Ammon's horn (tissue), 1 donor: ENCODE measurements at regions not wholly inside any gene's neighbourhood (a gene's known extent, or its start where the extent isn't known, plus 50 kb on each side); places are given as distances from the start of the nearest gene placed in this dataset.

ENCODE experiments used
- DNase-seq: peaks from one replicate; pipeline ENCODE4 v3.0.0-alpha.2; 2016; ENCODE audit warnings: low spot score

DNA sequence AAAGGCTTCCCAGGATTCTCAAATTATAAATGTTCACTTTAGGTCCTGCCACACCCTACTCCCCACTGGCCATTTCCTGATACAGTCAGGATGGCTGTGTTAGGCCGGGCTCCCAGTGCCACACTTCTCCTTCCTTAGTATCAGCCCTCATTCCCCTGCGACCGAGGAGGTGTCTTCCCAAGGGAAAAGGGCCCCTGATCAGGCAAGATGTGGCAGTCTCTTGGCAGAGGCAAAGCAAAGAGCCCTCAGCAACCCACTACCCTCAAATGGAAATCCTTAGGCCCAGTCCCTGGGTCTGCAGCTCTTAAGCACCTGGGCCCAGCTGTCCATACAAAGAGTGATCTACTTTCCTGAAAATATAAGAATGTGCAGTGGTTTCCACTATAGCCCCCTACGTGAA is 96.5 kb upstream of the VASH1 start:
- DNase-seq, result no peak

DNA sequence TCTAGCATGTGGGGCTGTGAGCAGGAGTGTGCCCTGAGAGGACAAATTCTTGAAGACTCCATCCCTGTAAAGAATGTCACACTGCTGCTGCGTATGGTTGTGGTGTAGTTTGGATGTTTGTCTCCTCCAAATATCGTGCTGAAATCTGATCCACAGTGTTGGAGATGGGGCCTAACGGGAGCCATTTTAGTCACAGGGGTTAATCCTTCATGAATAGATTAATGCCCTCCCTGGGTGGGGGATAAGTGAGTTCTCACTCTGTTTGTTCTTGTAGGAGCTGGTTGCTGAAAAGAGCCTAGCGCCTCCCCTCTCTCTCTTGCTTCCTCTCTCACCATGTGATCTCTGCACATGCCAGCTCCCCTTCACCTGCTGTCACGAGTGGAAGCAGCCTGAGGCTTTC is 94.5 kb upstream of the VASH1 start:
- no peak for DNase-seq

DNA sequence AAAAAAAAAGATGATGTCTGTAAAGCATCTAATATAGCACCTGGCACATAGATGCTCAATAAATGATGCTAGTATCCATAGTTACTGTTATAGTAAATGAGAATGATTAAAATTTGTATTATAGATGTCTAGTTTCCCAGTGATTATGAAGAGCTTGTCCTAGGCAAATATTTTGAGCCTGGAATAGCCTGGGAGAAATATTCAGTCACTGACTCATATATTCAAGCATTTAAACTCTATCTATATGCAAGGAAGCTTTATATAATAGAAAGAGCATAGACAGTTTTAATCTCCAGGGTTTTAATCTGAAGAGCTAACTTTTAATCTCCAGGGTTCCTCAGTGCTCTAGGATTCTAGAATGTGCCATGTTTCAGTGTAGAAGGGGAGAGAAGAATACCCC is 91.5 kb upstream of the VASH1 start:
- DNase-seq, result no peak

DNA sequence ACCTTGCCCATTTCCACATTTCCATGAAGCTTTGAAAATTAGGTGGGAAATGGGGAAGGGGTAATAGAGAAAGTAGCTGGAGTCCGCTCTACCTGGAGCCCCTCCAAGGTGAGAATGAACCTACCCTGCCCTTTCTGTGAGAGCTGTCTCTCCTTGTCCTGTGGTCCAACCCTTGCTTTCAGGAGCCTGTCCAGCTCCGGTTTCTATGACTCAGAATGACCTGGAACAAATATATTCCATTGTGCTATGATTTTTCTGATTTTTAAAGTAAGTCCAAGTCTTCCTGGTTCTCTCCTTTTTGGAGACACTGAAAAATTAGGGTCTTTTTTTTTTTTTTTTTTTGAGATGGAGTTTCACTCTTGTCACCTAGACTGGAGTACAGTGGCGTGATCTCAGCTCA is 89.1 kb upstream of the VASH1 start:
- DNase-seq, result no peak

DNA sequence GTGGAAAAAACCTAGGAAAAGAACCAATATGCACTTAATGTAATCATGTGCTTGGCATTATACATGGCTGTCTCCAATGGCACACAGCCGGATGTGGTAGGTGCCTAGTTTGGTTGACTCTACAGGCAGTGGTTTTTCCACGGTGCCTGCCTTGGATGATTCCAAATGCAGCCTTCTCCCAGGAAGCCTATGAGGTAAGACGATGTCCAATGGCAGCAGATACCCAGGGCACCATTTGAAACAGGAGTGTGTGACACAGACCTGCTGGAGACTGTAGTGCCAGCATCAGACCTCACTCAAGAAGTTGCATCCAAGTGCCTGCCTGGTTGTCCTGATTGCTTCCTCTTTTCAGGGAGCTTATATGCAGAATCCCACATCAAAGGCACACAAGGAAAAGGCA is 88.0 kb upstream of the VASH1 start:
- DNase-seq, result no peak

DNA sequence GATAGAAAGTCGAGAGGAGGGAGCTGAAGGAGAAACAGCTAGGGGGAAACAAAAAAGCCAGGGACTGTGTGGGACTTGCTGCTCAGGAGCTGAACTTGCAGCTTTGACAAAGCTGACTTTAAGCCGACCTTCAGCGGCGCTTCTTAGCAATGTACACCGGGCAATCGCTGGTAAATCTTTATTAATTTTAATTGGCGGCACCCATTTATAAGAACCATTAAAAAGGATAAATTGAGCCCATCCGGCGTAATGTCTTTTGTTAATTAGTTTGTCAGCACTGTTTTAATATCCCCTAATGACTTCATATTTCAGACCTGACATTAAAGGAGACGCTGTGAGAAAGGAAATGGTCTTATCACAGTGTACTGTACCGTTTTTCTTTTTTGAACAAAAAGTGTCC is 86.2 kb upstream of the VASH1 start:
- no peak for DNase-seq

DNA sequence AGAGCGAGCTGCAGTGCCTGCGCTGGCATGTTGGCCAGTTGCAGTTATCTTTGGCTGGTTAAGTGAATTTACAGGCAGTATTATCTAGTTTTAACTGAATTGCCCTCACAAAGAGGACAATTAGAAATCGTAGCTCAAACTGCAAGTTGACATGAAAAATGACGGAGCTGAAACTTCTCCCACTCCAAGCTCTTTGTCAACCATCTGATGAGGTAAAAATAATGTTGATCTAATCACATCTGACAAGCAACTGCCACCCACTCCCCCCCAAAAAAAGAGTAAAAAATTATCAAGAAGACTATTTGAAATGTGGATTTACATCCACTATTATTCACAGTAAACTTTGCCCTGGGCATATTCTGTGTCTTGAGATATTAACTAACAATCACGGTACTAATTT is 84.7 kb upstream of the VASH1 start:
- DNase-seq, result no peak

DNA sequence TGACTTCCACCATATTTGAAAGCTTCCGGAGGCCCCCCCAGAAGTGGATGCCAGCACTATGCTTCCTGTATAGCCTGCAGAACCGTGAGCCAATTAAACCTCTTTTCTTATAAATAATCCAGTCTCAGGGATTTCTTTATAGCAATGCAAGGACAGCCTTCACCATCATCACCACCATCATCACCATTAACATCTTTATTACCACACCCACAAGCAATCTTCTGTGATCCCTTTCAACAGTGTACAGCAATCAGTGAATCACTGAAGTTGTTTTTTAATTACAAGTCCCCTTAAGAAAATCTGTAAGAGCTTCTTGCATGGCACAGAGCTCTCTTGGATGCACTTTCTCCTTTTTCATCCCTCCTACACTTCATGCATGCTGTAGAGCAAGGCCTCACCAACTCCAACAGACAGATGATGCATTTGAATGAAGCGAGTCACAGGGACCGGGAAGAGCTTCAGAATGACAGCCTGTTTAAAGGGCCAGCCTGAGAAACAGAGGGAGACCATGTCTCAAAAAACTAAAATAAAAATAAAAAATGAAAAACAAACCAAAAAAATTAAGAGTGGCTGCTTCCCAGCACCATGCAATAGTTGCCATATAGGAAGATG is 83.6 kb upstream of the VASH1 start:
- DNase-seq, result no peak

DNA sequence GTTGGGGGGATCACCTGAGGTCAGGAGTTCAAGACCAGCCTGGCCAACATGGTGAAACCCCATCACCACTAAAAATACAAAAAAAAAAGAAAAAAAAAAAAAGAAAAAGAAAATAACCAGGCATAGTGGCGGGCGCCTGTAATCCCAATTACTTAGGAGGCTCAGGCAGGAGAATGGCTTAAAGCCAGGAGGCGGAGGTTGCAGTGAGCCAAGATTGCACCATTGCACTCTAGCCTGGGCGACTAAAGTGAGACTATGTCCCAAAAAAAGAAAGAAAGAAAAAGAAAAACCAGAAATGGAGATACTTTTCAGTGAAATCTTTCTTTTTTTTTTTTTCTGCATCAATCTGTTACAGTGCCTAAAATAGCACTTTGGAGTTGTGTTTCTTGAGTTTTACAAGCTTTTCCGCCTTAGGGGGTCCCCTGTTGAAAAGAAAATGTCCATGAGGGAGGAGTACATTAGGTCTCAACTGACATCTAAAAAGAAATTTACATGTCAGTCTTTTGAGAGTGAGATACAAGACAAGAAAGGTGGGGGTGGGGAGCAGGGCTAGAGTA is 82.9 kb upstream of the VASH1 start:
- DNase-seq, result no peak

DNA sequence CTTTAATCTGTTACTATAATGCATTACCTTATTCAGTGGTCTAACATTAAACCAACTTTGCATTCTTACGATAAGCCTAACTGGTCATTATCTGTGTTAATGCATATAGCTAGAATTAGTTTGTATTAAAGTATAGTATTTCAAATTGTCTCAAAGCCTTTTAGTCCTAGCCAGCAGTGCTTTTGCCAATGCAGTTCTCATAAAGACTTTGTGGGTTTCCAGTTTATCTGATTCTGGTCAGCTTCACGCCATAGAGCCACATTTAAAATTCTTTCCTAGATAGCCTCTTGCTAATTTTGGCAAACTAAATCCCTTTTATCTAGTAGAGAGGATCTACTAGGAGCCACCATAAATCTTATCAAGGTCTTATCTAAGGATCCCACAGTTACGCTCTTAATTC is 78.9 kb upstream of the VASH1 start:
- DNase-seq, result no peak

DNA sequence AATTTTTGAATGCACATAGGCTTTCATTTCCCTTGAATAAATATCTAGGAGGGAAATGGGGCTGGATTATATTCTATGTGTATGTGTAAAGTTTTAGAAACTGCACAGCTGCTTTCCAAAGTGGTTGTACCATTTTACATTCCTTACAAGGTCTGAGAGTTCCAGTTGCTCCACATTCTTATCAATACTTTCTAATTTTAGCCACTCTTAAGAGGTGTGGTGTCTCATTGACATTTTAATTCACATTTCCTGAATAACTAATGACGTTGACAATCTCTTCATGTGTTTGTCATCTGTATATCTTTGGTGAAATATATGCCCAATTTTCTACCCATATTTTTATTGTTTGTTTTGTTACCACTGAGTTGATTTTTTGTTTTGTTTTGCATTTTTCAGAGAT is 74.6 kb upstream of the VASH1 start:
- no peak for DNase-seq

DNA sequence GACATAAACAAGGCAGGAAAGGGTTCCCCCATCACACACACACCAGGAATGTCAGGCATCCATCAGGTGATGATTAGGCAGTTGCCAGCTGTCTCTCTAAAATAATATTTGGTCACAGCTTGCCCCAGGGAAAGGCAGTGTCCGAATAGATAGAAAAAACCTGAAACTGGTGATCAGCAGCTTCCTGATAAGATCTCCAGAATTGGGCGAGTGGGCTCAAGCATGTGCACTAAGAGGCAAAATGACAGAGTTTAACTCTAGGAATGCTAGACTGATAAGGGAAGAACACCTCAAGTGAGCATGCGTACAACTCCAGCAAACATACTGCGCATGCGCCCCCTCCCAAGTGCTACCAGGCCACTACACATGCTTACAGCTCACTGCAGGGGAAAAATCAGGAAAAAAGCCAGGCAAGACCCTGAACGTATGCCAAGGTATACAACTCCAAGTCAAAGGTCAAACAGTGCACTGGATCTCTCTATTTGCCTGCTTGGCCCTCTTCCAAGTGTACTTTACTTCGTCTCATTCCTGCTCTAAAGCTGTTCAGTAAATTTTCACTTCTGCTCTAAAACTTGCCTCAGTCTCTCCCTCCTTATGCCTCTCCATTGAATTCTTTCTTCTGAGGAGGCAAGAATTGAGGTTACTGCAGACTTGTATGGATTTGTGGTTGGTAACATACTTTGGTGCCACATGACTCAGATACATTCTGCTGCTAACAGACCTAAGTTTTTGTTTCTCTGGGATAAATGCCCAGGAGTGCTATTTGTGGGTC is 73.5 kb upstream of the VASH1 start:
- no peak for DNase-seq

DNA sequence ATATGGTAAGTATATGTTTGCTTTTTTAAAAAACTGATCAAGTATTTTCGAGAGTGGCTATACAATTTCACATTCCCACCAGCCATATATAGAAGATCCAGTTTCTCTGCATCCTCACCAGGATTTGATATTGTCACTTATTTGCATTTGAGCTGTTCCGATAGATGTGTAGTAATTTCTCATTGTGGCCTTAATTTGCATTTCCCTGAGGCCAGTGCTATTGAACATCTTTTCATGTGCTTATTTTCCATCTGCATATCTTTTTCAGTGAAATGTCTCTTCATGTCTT is 72.9 kb upstream of the VASH1 start:
- DNase-seq, result no peak

DNA sequence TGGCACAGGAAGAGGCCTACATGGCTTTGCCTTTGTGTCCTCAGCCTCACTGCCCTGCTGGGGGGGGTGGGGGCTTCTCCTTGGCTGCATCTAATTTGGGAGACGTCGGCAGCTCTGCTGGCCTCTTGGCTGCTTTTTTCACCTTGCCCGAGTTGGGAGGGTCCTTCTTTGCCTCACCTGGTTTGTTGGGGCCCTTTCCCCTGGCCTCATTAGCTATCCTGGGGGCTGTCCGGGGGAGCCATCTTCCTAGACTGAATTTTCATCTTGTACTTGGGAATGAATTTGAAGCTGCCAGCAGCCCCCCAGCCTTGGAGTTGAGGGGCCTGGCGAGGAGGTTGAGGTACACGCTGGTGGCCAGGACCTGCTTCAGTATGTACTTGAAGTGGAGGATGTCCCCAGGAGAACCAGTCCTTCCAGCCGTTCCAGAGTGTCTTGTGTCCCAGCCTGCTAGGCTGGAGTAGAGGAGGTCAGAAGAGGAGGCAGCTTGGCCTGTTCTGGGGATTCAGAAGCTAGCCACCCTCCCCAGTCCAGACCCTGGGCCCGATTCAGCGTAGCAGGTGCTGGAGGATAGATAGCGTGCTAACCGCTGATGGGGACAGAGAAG is 70.7 kb upstream of the VASH1 start:
- no peak for DNase-seq

DNA sequence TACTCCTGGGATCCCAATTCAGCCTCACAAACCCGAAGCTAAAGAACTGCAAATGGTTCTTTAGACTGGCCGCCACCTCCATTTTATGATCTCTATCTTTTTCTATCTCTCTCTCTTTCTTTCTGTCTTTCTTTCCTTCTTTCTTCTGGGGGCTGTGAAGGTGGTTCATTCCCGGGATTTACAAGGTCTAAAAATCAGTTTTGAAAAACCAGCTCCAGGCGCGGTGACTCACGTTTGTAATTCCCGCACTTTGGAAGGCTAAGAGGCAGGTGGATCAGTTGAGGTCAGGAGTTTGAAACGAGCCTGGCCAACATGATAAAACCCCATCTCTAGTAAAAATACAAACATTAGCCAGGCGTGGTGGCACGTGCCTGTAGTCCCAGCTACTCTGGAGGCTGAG is 67.2 kb upstream of the VASH1 start:
- no peak for DNase-seq

DNA sequence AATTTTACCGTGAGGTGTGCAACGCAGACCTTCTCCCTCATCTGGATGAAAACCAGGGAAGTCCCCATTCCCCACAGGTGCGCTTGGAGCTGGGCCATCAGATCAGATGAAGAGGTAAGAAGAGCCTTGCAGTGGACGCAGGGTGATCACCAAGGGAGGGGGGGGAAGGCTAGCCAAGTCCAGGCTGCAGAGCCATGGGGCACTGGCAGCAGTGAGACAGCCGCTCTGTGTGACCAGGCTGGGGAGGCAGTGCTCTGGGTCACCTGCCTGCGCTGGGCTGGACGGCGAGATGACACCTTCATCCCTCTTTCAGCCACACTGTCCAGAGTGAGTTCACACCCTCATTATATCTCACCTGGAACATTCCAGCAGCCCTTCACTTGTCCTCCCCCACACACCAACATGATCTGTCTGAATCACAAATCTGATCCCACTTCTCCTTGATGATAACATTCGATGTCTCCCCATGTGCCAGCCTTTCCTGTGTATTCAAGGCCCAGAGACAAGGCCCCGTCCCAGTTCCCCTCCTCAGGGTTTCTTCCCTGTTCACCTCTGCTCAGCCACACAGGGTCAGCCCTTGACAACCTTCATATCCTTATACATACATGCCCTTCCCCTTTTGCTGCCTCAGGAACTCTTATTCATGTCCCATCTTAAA is 65.9 kb upstream of the VASH1 start:
- DNase-seq, result no peak

DNA sequence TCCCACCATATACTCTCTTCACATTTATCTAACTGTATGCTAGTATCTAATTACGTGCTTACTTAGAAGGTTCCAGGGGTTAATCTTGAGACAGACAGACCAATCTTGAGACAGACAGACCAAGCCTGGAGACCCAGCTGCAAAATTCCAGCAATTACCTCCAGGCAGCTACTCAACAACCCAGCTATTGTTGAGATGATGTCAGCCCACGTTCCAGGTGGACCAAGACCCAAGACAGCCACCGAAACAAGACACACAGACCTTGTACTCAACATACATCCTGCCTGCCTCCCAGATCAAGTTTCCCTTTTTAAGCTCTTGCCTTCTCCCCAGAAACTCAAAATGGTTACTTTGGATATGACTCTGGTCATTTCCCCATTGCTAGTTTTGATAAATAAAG is 64.9 kb upstream of the VASH1 start:
- no peak for DNase-seq

DNA sequence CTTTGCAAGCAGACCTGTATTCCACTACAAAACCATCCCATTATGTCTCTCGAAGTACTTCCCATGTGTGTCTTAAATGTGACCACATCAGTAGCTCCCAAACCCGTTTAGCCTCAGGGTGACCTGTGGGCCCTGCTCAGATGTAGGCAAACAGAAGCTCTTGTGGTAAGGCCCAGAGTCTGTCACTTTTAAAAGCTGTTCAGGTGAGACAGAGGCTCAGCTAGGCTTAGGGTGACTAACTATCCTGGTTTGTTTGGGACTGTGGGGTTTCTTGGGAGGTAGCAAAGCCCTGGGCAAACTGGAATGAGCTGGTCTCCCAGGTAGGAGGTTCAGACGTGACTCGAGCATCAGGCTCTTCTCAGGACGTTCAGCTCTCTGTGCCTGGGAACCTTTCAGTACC is 64.5 kb upstream of the VASH1 start:
- DNase-seq, result no peak

DNA sequence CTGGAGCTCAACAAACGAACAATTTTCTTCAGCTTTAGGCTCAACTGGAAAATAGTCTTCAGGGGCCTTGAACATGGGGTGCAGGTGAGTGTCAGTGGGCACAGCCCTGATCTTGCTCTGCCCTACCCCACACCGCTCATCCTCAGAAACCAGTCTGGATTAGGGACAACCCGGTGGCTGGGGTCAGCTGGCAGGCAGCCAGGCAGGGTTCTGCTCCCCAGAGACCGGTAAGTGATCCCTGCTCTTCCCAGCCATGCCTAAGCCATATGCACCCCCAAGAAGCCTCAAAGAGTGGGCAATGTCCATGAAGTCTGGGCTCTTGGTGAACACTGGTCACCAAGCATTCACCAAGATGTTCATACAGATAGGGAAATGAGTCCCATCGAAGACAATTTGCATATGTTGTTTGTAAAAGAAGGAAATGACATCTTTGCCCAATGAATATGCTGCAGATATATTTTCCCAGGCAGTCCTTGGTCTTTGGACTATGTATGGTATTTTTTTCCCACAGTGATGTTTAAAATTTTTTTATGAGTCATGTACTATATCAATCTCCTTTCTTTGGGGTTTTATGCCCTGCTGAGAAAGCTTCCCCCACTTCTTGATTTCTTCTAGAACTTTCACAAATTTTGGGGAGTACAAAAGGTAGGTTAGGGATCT is 63.9 kb upstream of the VASH1 start:
- DNase-seq, result no peak

DNA sequence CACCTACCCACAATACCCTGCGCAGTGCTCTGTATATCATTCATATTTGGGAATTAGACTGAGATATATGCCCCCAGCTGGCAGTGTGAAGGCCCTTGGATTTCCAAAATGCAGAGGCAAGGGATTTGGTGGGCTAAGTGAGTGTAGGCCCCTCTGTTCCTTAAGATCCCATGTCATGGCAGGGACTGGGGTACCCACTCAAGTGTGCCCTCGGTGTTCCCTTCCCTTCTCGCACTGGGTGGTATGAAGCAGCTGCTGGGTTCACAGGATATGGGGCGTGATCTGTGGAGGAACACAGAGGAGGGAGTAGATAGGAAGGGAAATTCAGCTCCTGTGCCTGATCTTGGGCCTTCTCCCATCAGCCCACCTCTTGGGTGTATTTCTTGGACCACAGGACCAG is 63.1 kb upstream of the VASH1 start:
- DNase-seq, result no peak

DNA sequence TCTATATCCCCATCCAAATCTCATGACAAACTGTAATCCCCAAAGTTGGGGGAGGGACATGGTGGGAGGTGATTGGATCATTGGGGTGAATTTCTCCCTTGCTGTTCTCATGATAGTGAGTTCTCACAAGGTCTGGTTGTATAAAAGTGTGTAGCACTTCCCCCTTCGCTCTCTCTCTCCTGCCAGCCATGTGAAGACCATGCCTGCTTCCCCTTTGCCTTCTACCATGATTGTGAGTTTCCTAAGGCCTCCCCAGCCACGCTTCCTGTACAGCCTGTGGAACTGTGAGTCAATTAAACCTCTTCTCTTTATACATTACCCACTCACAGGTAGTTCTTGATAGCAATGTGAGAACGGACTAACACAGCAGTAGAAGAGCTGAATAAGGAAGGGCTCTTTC is 62.6 kb upstream of the VASH1 start:
- DNase-seq, result no peak

DNA sequence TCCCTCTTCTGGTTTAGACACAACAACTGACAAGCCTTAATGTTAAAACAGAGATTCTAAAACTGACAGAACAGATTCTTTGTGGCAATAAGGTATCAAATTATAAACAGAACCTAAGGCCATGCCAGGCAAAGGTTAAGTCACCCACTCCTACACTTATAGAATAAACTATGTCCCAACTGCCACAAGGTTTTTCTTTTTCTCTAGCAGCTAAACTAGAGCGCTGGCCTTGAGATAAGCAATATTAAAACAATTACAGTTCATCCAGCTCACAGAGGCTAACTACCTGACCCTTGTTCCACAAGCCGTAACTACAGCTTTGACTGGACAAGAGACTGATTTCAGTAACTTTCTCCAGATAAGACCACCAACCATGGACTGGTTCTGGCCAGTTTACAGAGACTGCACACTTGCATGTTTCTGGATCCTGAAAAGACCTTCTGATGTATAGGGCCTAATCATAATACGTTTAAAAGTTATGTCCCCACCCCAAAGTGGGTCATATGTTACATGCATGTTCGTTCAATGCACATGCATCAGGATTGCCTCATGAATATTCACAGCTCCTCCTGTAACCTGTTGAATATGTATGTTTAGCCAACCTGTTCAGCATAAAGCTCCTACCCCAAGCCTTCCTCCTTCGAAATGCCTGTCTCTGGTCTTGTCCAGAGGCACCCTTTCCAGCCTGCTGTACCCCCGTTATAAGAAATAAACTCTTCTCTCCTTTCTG is 61.9 kb upstream of the VASH1 start:
- no peak for DNase-seq
